H1 (cell line): ENCODE measurements at regions not wholly inside any gene's neighbourhood (a gene's known extent, or its start where the extent isn't known, plus 50 kb on each side); places are given as distances from the start of the nearest gene placed in this dataset.
"Not testable (repeated sequence)": the region's sequence is repeated elsewhere in the genome, so short reads cannot be mapped to it uniquely, and the experiment has no call there.

Experiments
- CTCF ChIA-PET: fragments of 300-600 bp; sonication (Branson Sonifier 250); formaldehyde crosslinking; loops from one replicate; lab custom pipeline; 2021; ENCODE audit not compliant: partially characterized antibody; lab: Charles Lee
- POLR2A ChIA-PET: fragments of 300-600 bp; sonication (Branson Sonifier 250); formaldehyde crosslinking; loops from one replicate; lab custom pipeline; 2021; ENCODE audit warnings: inconsistent platforms; ENCODE audit not compliant: partially characterized antibody; lab: Charles Lee
- DNase-seq, 2 experiments: peaks; one replicate each; pipeline versions ENCODE4 v3.0.0 to v3.0.0-alpha.2; 2010 to 2022; ENCODE audit warnings: low spot score in 2 of 2, low read depth in 1 of 2, mixed read lengths in 1 of 2
- FAIRE-seq: peaks from 2 replicates; lab custom pipeline; 2011; peaks lifted over from hg19 to GRCh38; lab: Jason Lieb, UNC
- H2AFZ ChIP-seq: 2 replicates; pipeline ENCODE4 v1.8.1; 2012; ENCODE audit warnings: low read length, inconsistent platforms
- H2AK5ac ChIP-seq: 2 replicates; pipeline ENCODE4 v1.6.1; 2013; ENCODE audit warnings: low read depth, low read length
- H2BK120ac ChIP-seq: replicated peaks from 2 replicates; pipeline ENCODE3; 2013; ENCODE audit warnings: low read depth, low read length, inconsistent platforms
- H2BK12ac ChIP-seq: 2 replicates; pipeline ENCODE4 v1.6.1; 2013; ENCODE audit warnings: low read depth, low read length
- H2BK15ac ChIP-seq: 2 replicates; pipeline ENCODE4 v1.6.1; 2013; ENCODE audit warnings: low read length
- H2BK20ac ChIP-seq: 2 replicates; pipeline ENCODE4 v1.6.1; 2013; ENCODE audit warnings: low read length
- H2BK5ac ChIP-seq: 2 replicates; pipeline ENCODE4 v1.6.1; 2013; ENCODE audit warnings: low read depth, low read length
- H3K14ac ChIP-seq: 2 replicates; pipeline ENCODE4 v1.6.1; 2013; ENCODE audit warnings: inconsistent platforms; ENCODE audit not compliant: insufficient read length
- H3K18ac ChIP-seq: 2 replicates; pipeline ENCODE4 v1.6.1; 2013; ENCODE audit warnings: low read length; ENCODE audit errors: extremely low read depth
- H3K23ac ChIP-seq: 2 replicates; pipeline ENCODE4 v1.6.1; 2013; ENCODE audit warnings: inconsistent platforms; ENCODE audit not compliant: insufficient read length
- H3K23me2 ChIP-seq: 2 replicates; pipeline ENCODE4 v1.6.1; 2013; ENCODE audit warnings: low read depth, low read length
- H3K27ac ChIP-seq: 2 replicates; pipeline ENCODE4 v1.6.1; 2011; ENCODE audit warnings: low read depth, low read length, inconsistent platforms
- H3K27me3 ChIP-seq, 4 experiments: replicated peaks in 1 of 4; 1 replicate in 1 of 4; 2 replicates in 3 of 4; pipeline versions ENCODE4 v1.6.1 to v1.8.1; 2011 to 2013; ENCODE audit warnings: low read length in 3 of 4, mild to moderate bottlenecking in 3 of 4, inconsistent platforms in 2 of 4, mixed read lengths in 2 of 4, moderate library complexity in 1 of 4; ENCODE audit not compliant: control insufficient read depth in 3 of 4, insufficient read depth in 3 of 4; ENCODE audit errors: extremely low read depth in 1 of 4
- H3K36me3 ChIP-seq, 4 experiments: 2 replicates each; pipeline versions ENCODE4 v1.6.1 to v1.8.1; 2011 to 2013; ENCODE audit warnings: mild to moderate bottlenecking in 4 of 4, low read length in 3 of 4, moderate library complexity in 2 of 4, control low read depth in 1 of 4, inconsistent platforms in 1 of 4; ENCODE audit not compliant: insufficient read depth in 4 of 4, control insufficient read depth in 2 of 4
- H3K4ac ChIP-seq: replicated peaks from 2 replicates; pipeline ENCODE3; 2013; ENCODE audit warnings: low read length, low read depth, mixed read lengths, inconsistent platforms; ENCODE audit not compliant: insufficient read length
- H3K4me1 ChIP-seq, 4 experiments: replicated peaks in 1 of 4; 1 replicate in 1 of 4; 2 replicates in 3 of 4; pipeline versions ENCODE4 v1.6.1 to v1.8.1; 2011 to 2013; ENCODE audit warnings: low read length in 3 of 4, inconsistent platforms in 2 of 4, mixed read lengths in 1 of 4; ENCODE audit not compliant: insufficient read depth in 4 of 4, control insufficient read depth in 3 of 4
- H3K4me2 ChIP-seq, 2 experiments: 2 replicates each; pipeline versions ENCODE4 v1.6.1 to v1.8.1; 2011 to 2013; ENCODE audit warnings: low read depth in 2 of 2, low read length in 2 of 2, control low read depth in 1 of 2, inconsistent platforms in 1 of 2, mild to moderate bottlenecking in 1 of 2; ENCODE audit not compliant: insufficient read depth in 1 of 2
- H3K4me3 ChIP-seq, 4 experiments: fragments of 200-600, 300-600 bp in 1 of 4; sonication (generic), shearing (Covaris generic), sonication (Bioruptor Twin) in 1 of 4; 2 replicates each; pipeline versions ENCODE4 v1.5.1 to v1.8.1; 2011 to 2016; ENCODE audit warnings: low read length in 4 of 4, low read depth in 3 of 4, control low read depth in 2 of 4, inconsistent platforms in 2 of 4, mild to moderate bottlenecking in 2 of 4, mixed read lengths in 1 of 4, moderate library complexity in 1 of 4; ENCODE audit not compliant: insufficient read depth in 2 of 4; ENCODE audit errors: extremely low read depth in 1 of 4
- H3K56ac ChIP-seq: replicated peaks from 2 replicates; pipeline ENCODE3; 2013; ENCODE audit warnings: low read depth, mild to moderate bottlenecking, mixed read lengths, low read length, inconsistent platforms; ENCODE audit not compliant: insufficient read length
- H3K79me1 ChIP-seq: 2 replicates; pipeline ENCODE4 v1.6.1; 2013; ENCODE audit warnings: low read depth, low read length, control low read depth
- H3K79me2 ChIP-seq, 2 experiments: 2 replicates each; pipeline versions ENCODE4 v1.6.1 to v1.8.1; 2012 to 2013; ENCODE audit warnings: low read length in 2 of 2, mild to moderate bottlenecking in 2 of 2, inconsistent platforms in 1 of 2; ENCODE audit not compliant: insufficient read depth in 2 of 2, control insufficient read depth in 1 of 2
- H3K9ac ChIP-seq, 4 experiments: replicated peaks in 1 of 4; 1 replicate in 1 of 4; 2 replicates in 3 of 4; pipeline versions ENCODE4 v1.6.1 to v1.8.1; 2011 to 2013; ENCODE audit warnings: low read depth in 3 of 4, low read length in 3 of 4, control low read depth in 2 of 4, mild to moderate bottlenecking in 2 of 4, moderate library complexity in 2 of 4, inconsistent platforms in 1 of 4; ENCODE audit errors: extremely low read depth in 1 of 4
- H3K9me3 ChIP-seq, 2 experiments: 2 replicates each; pipeline versions ENCODE4 v1.6.1 to v1.8.1; 2012 to 2013; ENCODE audit warnings: mild to moderate bottlenecking in 2 of 2, moderate library complexity in 2 of 2, control low read depth in 1 of 2, inconsistent platforms in 1 of 2, low read depth in 1 of 2, low read length in 1 of 2, mixed read lengths in 1 of 2; ENCODE audit not compliant: insufficient read depth in 2 of 2
- H4K20me1 ChIP-seq, 2 experiments: replicated peaks in 1 of 2; 2 replicates each; pipeline versions ENCODE3 to v1.8.1; 2011 to 2013; ENCODE audit warnings: inconsistent platforms in 2 of 2, low read length in 2 of 2, mild to moderate bottlenecking in 1 of 2; ENCODE audit not compliant: insufficient read depth in 2 of 2, control insufficient read depth in 1 of 2
- H4K5ac ChIP-seq: 2 replicates; pipeline ENCODE4 v1.6.1; 2013; ENCODE audit warnings: low read length, low read depth, mixed read lengths, inconsistent platforms; ENCODE audit not compliant: insufficient read length
- H4K8ac ChIP-seq: 2 replicates; pipeline ENCODE4 v1.8.0; 2013; ENCODE audit warnings: mild to moderate bottlenecking, moderate library complexity, low read length, inconsistent platforms; ENCODE audit not compliant: insufficient read depth; ENCODE audit errors: extremely low read depth
- H4K91ac ChIP-seq: replicated peaks from 2 replicates; pipeline ENCODE3; 2013; ENCODE audit warnings: low read length, mixed read lengths, inconsistent platforms; ENCODE audit not compliant: insufficient read length
- WGBS, 2 experiments: shearing (Covaris generic) in 1 of 2; methylation state at CpG; one replicate each; pipeline versions ENCODE4 v1.1.6 to v1.1.7; 2013 to 2015; ENCODE audit warnings: low lambda C conversion rate in 2 of 2, mixed read lengths in 2 of 2, inconsistent platforms in 1 of 2, low coverage in 1 of 2, missing lambda C conversion rate in 1 of 2; ENCODE audit not compliant: insufficient replicate concordance in 2 of 2, insufficient coverage in 1 of 2, insufficient read length in 1 of 2; ENCODE audit errors: extremely low coverage in 1 of 2, missing lambda C conversion rate in 1 of 2; 5-methylcytosine and 5-hydroxymethylcytosine counted together

DNA sequence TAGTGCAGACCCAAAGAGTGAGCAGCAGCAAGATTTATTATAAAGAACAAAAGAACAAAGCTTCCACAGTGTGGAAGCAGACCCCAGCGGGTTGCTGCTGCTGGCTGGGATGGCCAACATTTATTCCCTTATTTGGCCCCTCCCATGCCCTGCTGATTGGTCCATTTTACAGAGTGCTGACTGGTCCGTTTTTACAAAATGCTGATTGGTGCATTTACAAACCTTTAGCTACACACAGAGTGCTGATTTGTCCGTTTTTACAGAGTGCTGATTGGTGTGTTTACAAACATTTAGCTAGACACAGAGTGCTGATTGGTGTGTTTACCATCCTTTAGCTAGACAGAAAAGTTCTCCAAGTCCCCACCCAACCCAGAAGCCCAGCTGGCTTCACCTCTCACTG is 577.0 kb downstream of the DACH1 start:
- H3K18ac ChIP-seq, POLR2A ChIA-PET, H3K27me3 ChIP-seq, H3K23ac ChIP-seq, H3K4me1 ChIP-seq, H3K14ac ChIP-seq, H2BK5ac ChIP-seq, FAIRE-seq, H3K4ac ChIP-seq, H4K91ac ChIP-seq, H2BK120ac ChIP-seq, H3K4me2 ChIP-seq, H4K8ac ChIP-seq, H3K36me3 ChIP-seq, H3K23me2 ChIP-seq, H3K56ac ChIP-seq, H2AK5ac ChIP-seq, H3K9ac ChIP-seq, DNase-seq, H4K20me1 ChIP-seq, H2BK15ac ChIP-seq, H3K4me3 ChIP-seq, H3K79me2 ChIP-seq, H4K5ac ChIP-seq, H3K9me3 ChIP-seq, H3K27ac ChIP-seq, H3K79me1 ChIP-seq, H2AFZ ChIP-seq, H2BK12ac ChIP-seq, H2BK20ac ChIP-seq: not testable (repeated sequence)
- 84% methylated on average over 3 of the region's 3 CpGs; no CpG with 5 or more reads in 1 of the 2 experiments for WGBS, 2 experiments
- CTCF ChIA-PET: interaction anchor here (0.6 to 2.4 kb wide), 2 partner anchors 13 to 195 kb away, joined by 4 to 8 read pairs; no protein-coding TSS in a partner anchor
